Glutamatergic neuron (in vitro differentiated cells): ENCODE measurements at regions not wholly inside any gene's neighbourhood (a gene's known extent, or its start where the extent isn't known, plus 50 kb on each side); places are given as distances from the start of the nearest gene placed in this dataset.

Experiments used
- DNase-seq: peaks from one replicate; pipeline ENCODE4 v3.0.0; 2022
- H3K27ac Mint-ChIP-seq: one replicate; pipeline ENCODE4 v1.8.0; 2020; ENCODE audit warnings: mild to moderate bottlenecking, mixed read lengths, inconsistent platforms; ENCODE audit not compliant: unreplicated experiment
- H3K27me3 Mint-ChIP-seq: one replicate; pipeline ENCODE4 v1.8.0; 2020; ENCODE audit warnings: mild to moderate bottlenecking, moderate library complexity, mixed read lengths, inconsistent platforms; ENCODE audit not compliant: unreplicated experiment
- H3K36me3 Mint-ChIP-seq: one replicate; pipeline ENCODE4 v1.8.0; 2020; ENCODE audit warnings: mild to moderate bottlenecking, mixed read lengths, inconsistent platforms; ENCODE audit not compliant: unreplicated experiment
- H3K4me1 Mint-ChIP-seq: one replicate; pipeline ENCODE4 v1.8.0; 2020; ENCODE audit warnings: mild to moderate bottlenecking, low read depth, mixed read lengths, inconsistent platforms; ENCODE audit not compliant: unreplicated experiment
- H3K4me3 Mint-ChIP-seq: one replicate; pipeline ENCODE4 v1.8.0; 2020; ENCODE audit warnings: mild to moderate bottlenecking, mixed read lengths, inconsistent platforms; ENCODE audit not compliant: unreplicated experiment
- H3K9me3 Mint-ChIP-seq: one replicate; pipeline ENCODE4 v1.8.0; 2020; ENCODE audit warnings: mild to moderate bottlenecking, moderate library complexity, mixed read lengths, inconsistent platforms; ENCODE audit not compliant: unreplicated experiment
- CTCF ChIP-seq: fragments of 200-600 bp; sonication (generic); IDR thresholded peaks from one replicate; pipeline ENCODE4 v1.5.0; 2021; ENCODE audit not compliant: partially characterized antibody, unreplicated experiment

DNA sequence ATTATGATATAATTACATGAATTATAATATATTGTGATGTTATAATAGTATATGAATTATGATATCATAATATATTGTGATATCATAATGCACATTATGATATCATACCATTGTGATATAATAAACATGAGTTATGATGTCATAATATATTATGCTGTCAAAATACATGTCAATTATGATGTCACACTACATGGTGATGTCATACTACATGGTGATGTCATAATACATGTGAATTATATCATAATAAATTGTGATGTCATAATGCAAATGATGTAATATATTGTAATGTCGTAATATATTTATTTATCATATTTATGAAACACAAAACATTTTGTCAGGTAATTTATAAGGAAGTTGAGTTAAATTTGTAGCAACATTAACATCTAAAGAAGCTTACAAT is 1950.1 kb downstream of the TP53TG3F start:
- Mint-ChIP-seq H3K4me3 (no peak overlapping the region), H3K27ac (no peak overlapping the region), H3K27me3 (peaks cover 1% of the 10 kb centered on the region), H3K36me3 (peaks cover 9% of the 10 kb centered on the region), H3K4me1 (no peaks in the 10 kb centered on the region), H3K9me3 (peaks cover 17% of the 10 kb centered on the region)
- no peak for TF ChIP-seq CTCF
- DNase-seq = no peak

DNA sequence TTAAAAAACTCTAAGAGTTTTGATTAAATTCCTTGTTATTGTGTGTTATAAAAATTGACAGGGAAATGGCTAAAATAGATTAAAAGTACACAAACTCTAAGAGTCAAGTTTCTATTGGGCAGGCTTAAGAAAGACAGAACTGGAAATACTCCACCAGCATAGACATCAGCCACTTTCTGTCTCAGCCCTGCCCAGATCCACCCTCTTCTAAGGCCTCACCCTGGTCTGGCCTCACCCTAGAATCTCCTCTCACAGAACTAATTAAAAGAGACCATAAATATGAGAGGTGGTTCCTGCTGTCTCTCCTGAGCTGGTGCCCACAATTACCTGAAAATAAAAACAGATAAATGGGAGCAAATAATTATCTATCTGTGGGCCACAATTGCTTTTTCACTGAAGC is 1951.0 kb downstream of the TP53TG3F start:
- DNase-seq = no peak
- Mint-ChIP-seq H3K4me3 (no peak overlapping the region), H3K27ac (no peak overlapping the region), H3K9me3 (peaks cover 20% of the 10 kb centered on the region), H3K36me3 (peaks cover 9% of the 10 kb centered on the region), H3K4me1 (no peaks in the 10 kb centered on the region), H3K27me3 (peaks cover 6% of the 10 kb centered on the region)
- TF ChIP-seq CTCF = no peak

DNA sequence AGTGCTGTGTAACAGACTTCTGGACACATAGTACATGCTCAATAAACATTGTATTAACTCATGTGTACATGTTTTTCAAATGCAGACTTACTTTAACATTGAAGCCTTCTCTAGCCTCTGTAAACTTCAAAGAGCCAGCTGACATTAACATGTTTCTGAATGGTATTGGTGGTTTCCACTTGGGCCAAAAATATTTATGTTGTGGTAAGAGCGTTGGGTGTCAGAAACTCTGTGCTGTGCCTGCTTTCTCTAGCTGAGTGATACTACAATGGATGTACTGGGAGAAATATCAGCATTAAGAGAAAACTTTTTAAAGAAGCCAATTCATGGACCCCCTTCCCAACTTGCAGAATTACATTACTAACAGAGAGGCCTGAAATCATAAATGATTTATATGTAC is 1951.7 kb downstream of the TP53TG3F start:
- Mint-ChIP-seq H3K9me3 (peaks cover 18% of the 10 kb centered on the region), H3K4me1 (no peaks in the 10 kb centered on the region)

GRCh38 chr16:35414139-35414538 is 1954.7 kb downstream of the TP53TG3F start:
- peaks cover 9% of the 10 kb centered on the region for H3K27me3 Mint-ChIP-seq
- DNase-seq = no peak
- peaks cover 5% of the 10 kb centered on the region for H3K36me3 Mint-ChIP-seq
- H3K4me1 Mint-ChIP-seq = no peaks in the 10 kb centered on the region
- no peak overlapping the region for H3K4me3 Mint-ChIP-seq
- TF ChIP-seq CTCF = no peak
- H3K9me3 Mint-ChIP-seq = peaks cover 13% of the 10 kb centered on the region
- no peak overlapping the region for H3K27ac Mint-ChIP-seq

More for the DNA sequence above, 1951.7 kb downstream of the TP53TG3F start:
- peaks cover 6% of the 10 kb centered on the region for H3K27me3 Mint-ChIP-seq
- no peak overlapping the region for H3K4me3 Mint-ChIP-seq
- no peak for TF ChIP-seq CTCF
- peaks cover 7% of the 10 kb centered on the region for H3K36me3 Mint-ChIP-seq
- no peak overlapping the region for H3K27ac Mint-ChIP-seq
- DNase-seq = no peak

DNA sequence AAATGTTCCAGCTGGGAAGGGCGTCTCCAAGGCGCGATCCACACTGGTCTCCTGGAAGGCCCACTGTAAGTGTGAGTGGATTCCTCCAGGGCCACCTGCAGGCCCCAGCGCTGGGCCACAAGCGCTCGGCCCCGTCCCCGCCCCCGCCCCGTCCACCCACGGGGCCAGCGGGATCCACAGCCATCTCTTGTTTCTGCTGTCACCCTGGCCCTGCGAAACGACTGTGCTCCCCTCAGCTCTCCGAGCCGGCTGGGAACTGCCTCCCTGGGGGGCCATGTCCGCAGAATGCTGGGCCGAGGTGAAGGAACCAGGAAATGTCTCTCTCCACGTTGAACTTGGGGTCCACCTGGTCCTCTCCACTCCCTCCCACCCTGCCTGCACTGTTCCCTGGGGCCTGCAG is 1955.2 kb downstream of the TP53TG3F start:
- no peak for DNase-seq
- Mint-ChIP-seq H3K9me3 (peaks cover 13% of the 10 kb centered on the region), H3K4me1 (no peaks in the 10 kb centered on the region), H3K4me3 (no peak overlapping the region), H3K27me3 (peaks cover 9% of the 10 kb centered on the region), H3K27ac (no peak overlapping the region), H3K36me3 (peaks cover 5% of the 10 kb centered on the region)
- no peak for TF ChIP-seq CTCF
